Putamen (tissue), 1 donor: ENCODE measurements at regions not wholly inside any gene's neighbourhood (a gene's known extent, or its start where the extent isn't known, plus 50 kb on each side); places are given as distances from the start of the nearest gene placed in this dataset.
"Not testable (repeated sequence)": the region's sequence is repeated elsewhere in the genome, so short reads cannot be mapped to it uniquely, and the experiment has no call there.

Experiments used
- DNase-seq: peaks from one replicate; pipeline ENCODE4 v3.0.0-alpha.2; 2016; ENCODE audit warnings: low spot score

GRCh38 chr12:31162896-31163560 lies 89.4 kb downstream of the DDX11 start:
- DNase-seq = not testable (repeated sequence)

DNA sequence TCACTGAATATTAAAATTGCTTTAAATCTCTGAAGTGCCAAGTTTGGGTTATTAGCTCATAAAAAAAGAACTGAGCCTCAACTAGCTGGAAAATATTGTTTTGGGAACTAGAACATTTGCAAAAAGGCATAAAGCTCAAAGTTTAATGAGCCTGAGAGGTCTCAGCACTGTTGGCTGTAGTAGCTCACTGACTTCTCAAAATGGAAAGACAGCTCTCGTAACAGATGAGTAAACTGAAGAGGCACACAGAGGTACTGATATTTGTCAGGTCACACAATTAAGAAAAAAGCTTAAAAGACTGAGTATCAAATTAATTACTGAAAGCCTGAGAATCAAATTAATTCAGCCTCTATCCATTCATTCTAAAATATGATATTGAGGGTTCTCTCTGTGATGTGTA lies 100.6 kb downstream of the DDX11 start:
- not testable (repeated sequence) for DNase-seq

GRCh38 chr12:31177514-31177913 lies 103.9 kb downstream of the DDX11 start:
- DNase-seq = not testable (repeated sequence)

GRCh38 chr12:31178875-31179274 lies 105.2 kb downstream of the DDX11 start:
- not testable (repeated sequence) for DNase-seq

- DNase-seq = not testable (repeated sequence)
Observed at GRCh38 chr12:31179627-31180237, 106.1 kb downstream of the DDX11 start.

DNA sequence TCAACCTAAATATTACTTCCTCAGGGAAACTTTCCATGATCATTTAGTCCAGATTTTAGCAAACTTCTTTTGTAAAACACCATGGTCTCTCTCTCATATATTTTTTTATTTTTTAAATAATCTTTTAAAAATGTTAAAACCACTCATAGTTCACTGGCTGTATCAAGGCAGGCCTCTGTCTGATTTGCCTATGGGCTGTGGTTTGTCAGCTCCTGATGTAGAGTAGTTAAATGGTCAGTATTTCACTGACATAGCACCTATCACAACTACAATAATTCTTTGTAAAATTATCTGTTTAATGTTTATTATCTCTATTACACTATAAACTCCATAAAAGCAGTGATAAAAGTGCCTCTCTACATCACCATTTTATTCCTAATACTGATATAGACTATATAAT lies 108.9 kb downstream of the DDX11 start:
- DNase-seq = not testable (repeated sequence)

GRCh38 chr12:31183107-31183506 lies 109.4 kb downstream of the DDX11 start:
- not testable (repeated sequence) for DNase-seq

DNA sequence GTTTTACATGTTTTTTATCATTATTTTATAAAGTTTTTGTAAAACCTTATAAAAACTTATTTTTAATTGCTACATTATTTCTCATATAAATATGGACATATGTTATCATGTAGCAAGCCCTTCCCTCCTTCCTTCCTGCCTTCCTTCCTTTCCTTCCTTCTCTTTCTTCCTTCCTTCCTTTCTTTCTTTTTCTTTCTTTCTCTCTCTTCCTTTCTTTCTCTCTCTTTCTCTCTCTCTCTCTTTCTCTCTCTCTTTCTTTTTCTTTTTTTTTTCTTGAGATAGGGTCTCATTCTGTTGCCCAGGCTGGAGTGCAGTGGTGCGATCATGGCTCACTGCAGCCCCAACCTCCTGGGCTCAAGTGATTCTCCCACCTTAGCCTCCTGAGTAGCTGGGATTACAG lies 110.2 kb downstream of the DDX11 start:
- not testable (repeated sequence) for DNase-seq

- not testable (repeated sequence) for DNase-seq
Observed at GRCh38 chr12:31184667-31185066, 111.0 kb downstream of the DDX11 start.

- DNase-seq = not testable (repeated sequence)
Observed at GRCh38 chr12:31192689-31193088, 119.0 kb downstream of the DDX11 start.

GRCh38 chr12:31195620-31196019 lies 122.0 kb downstream of the DDX11 start:
- DNase-seq = not testable (repeated sequence)

GRCh38 chr12:31199476-31199875 lies 125.8 kb downstream of the DDX11 start:
- DNase-seq = not testable (repeated sequence)

GRCh38 chr12:31201382-31201781 lies 124.6 kb downstream of the SINHCAF start:
- no peak for DNase-seq

GRCh38 chr12:31203261-31203660 lies 122.7 kb downstream of the SINHCAF start:
- no peak for DNase-seq

- DNase-seq = no peak
Observed at GRCh38 chr12:31205054-31205453, 120.9 kb downstream of the SINHCAF start.

DNA sequence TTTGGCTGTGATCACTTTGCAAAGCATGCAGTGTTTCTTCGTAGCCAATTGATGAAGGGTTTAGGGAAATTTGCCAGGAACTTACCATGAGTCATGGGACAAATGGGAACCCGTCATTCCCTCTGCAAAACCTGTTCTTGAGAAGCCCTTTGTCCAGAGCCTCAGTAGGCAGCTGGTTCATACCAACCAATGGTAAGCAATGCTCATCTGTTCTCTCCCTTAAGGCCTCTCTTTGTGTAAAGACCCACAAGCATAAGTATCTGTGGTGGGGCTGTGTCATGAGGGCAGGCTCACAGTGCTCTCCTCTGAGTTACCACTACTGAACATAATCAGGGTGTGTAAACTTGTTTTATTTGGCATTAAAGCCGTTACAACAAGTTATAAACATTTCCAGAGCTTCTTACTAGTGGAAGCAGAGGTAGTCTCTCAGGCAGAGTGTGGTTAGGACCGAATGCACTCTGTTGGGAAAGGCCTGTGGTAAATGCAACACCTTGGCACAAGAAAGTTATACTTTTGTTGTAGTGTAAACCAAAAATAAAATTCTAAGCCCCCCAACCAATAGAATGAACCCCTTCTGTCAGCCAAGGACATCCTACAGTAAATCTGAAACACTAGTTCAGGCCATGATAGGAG lies 119.8 kb downstream of the SINHCAF start:
- DNase-seq = no peak

GRCh38 chr12:31207799-31208465 lies 118.0 kb downstream of the SINHCAF start:
- DNase-seq = no peak

GRCh38 chr12:31210104-31210503 lies 115.8 kb downstream of the SINHCAF start:
- DNase-seq = no peak

DNA sequence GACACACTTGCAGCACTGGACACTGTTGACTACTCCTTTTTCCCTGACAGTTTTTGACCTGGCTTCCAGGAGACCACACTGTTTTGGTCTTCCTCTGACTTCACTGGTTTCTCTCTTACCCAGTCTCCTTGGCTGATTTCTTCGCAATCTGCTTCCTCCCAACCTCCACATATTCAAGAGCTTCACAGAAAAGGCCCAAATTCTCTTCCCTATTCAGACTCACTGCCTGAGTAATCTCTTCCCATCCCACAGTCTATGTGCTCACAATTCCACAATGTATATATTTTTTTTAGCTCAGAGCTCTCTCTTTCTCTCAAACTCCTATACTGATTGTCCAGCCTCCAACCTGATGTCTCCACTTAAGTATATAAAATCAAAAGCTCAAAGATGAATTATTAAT lies 115.4 kb downstream of the SINHCAF start:
- DNase-seq = no peak

DNA sequence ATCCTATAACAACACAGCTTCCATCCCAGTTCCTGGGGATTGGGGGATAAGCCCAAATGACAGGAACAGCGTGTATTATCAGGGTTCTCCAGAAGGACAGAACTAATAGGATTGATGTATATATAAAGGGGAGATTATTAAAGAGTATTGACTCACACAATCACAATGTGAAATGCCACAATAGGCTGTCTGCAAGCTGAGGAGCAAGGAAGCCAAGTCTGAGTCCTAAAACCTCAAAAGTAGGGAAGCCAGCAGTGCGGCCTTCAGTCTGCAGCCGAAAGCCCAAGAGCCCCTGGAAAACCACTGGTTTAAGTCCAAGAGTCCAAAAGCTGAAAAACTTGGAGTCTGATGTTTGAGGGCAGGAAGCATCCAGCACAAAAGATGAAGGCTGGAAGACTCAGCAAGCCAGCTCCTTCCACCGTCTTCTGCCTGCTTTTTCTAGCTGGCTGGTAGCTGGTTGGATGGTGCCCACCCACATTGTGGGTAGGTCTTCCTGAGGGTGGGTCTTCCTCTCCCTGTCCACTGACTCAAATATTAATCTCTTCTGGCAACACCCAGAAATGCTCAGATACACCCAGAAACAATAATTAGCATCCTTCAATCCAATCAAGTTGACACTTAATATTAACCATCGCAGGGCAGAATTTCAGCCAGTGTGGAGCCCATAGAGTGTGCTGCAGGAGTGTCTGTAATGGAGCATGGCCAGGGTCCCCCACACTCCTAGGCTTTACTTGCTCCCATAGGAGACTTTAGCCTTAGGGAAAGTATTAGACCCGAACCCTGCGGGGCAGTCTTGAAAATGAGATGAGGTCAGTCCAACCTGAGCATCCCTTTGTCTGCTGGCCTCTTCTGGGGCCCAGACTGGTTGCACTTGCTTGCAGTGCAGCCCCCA lies 111.1 kb downstream of the SINHCAF start:
- no peak for DNase-seq

DNA sequence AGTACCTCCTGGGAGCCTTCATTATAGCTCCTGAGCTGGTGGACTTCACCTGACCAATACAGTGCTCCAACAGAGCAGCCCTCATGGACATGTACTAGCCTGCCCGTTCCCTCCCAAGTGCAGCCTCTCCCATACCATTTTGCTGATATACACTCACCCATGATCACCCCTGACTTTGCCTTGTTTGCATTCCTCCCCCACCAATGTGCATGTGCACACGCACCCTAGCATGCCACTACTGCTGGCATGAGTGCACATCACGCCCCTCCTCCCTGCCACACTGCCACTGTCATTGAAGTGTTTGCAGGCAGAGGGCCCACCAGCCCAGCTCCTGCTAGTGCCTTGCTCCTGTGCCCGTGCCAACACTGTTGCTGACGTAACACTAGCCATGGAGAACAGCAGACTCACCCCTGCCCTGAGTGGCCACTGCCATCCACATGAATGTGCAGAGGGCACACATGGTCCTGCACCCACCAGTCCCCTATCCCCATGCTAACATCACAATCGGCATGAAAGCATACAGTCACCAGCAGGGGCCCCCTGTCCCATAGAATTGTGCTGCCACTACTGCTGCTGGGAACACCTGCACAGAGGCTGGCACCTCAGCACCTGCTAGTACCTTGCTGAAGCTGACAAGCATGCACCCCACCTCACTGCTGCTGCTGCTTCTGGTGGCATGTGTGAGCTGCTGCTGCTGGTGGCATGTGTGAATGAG lies 110.3 kb downstream of the SINHCAF start:
- no peak for DNase-seq
